ENCODE measurements at regions not wholly inside any gene's neighbourhood (a gene's known extent, or its start where the extent isn't known, plus 50 kb on each side); places are given as distances from the start of the nearest gene placed in this dataset.

- Histone ChIP-seq H3F3A (replicated peaks; ENCODE audit: insufficient read depth) (no peaks in the 10 kb centered on the region), H3K4me1 (ENCODE audit: control insufficient read depth in 1 of 2, insufficient read depth in 2 of 2, low read depth in 1 of 2, low read length in 1 of 2) (peaks cover 0 to 2% of the 10 kb centered on the region in 2 experiments; a peak in 1 of 4 replicates), H3K79me2 (ENCODE audit: insufficient read depth) (no peaks in the 10 kb centered on the region), H4K20me1 (ENCODE audit: insufficient read depth) (no peaks in the 10 kb centered on the region), H3K9me3 (no peaks in the 10 kb centered on the region), H3K4me2 (no peak overlapping the region), H3K4me3 (ENCODE audit: low read depth in 2 of 2, low read length in 1 of 2) (no peak overlapping the region), H2AFZ (ENCODE audit: low read depth) (no peak overlapping the region), H3K36me3 (replicated peaks in 1 of 2; ENCODE audit: control insufficient read depth in 1 of 2, insufficient read depth in 2 of 2, low read length in 1 of 2) (no peaks in the 10 kb centered on the region), H3K27ac (ENCODE audit: low read depth in 2 of 2, low read length in 1 of 2) (no peak overlapping the region), H3K9ac (no peak overlapping the region), H3K27me3 (ENCODE audit: insufficient read depth) (peaks cover 16% of the 10 kb centered on the region; the same call in 1 of the 2 replicates), H3K9me2 (no peaks in the 10 kb centered on the region)
- WGBS (ENCODE audit: low lambda C conversion rate), result 53% methylated on average over 6 of the region's 6 CpGs
- ChIA-PET POLR2A (no interaction called here), CTCF (no interaction called here)
- TF ChIP-seq NRF1 (IDR thresholded peaks at IDR 0.05; ENCODE audit: low read depth, low read length) (no peak), CHD2 (IDR thresholded peaks at IDR 0.05; ENCODE audit: low read length, partially characterized antibody) (no peak), NFIC (IDR thresholded peaks at IDR 0.05; ENCODE audit: borderline replicate concordance) (no peak), GABPA (IDR thresholded peaks at IDR 0.05; ENCODE audit: low read depth) (no peak), POLR2AphosphoS5 (IDR thresholded peaks at IDR 0.05; ENCODE audit: low read depth, low read length) (no peak), MAX (IDR thresholded peaks at IDR 0.05; ENCODE audit: low read depth) (no peak), TAF1 (IDR thresholded peaks at IDR 0.05; ENCODE audit: borderline replicate concordance, low read depth, low read length) (no peak), JUND (IDR thresholded peaks at IDR 0.05) (no peak)
- TF ChIP-seq, protein P1, sequence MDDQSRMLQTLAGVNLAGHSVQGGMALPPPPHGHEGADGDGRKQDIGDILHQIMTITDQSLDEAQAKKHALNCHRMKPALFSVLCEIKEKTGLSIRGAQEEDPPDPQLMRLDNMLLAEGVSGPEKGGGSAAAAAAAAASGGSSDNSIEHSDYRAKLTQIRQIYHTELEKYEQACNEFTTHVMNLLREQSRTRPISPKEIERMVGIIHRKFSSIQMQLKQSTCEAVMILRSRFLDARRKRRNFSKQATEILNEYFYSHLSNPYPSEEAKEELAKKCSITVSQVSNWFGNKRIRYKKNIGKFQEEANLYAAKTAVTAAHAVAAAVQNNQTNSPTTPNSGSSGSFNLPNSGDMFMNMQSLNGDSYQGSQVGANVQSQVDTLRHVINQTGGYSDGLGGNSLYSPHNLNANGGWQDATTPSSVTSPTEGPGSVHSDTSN (IDR thresholded peaks at IDR 0.05), result no peak
- no peak for DNase-seq
These were observed 136.6 kb upstream of the TBCA start for GRCh38 chr5:77912721-77913120.

DNA sequence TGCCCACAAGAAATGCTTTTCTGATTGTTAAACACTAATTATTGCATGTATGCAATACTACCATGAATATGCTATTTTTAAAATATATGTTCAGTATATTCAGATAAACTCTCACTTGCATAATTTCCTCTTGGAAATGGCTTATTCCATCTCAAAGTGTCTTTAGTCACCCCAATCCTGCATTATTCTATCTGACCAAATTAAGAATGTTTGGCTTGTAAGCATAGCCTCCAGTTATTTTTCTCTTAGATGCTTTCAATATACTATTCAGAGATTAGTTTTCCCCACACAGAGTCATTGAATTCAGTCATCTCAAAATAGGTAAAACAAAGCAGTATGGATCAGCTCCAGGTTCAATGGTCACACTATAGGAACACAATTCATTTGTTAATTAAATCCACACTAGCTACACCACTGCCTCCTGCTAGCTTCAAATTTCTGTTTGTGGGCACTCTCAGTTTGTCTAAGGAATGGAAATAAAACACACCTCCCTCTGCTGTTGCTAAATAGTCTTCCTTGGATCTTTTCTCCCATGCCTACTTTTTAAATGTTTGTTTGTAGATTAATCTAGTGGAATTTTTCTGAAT is 134.6 kb upstream of the TBCA start:
- no peak overlapping the region for H3K4me2 ChIP-seq

More for the DNA sequence above, 134.6 kb upstream of the TBCA start:
- Histone ChIP-seq H3K79me2 (ENCODE audit: insufficient read depth) (no peaks in the 10 kb centered on the region), H4K20me1 (ENCODE audit: insufficient read depth) (no peaks in the 10 kb centered on the region), H3K9ac (no peak overlapping the region), H3K36me3 (replicated peaks in 1 of 2; ENCODE audit: control insufficient read depth in 1 of 2, insufficient read depth in 2 of 2, low read length in 1 of 2) (no peaks in the 10 kb centered on the region), H3K27ac (ENCODE audit: low read depth in 2 of 2, low read length in 1 of 2) (no peak overlapping the region), H3K9me3 (no peaks in the 10 kb centered on the region), H3K4me3 (ENCODE audit: low read depth in 2 of 2, low read length in 1 of 2) (no peak overlapping the region), H3K27me3 (ENCODE audit: insufficient read depth) (peaks cover 16% of the 10 kb centered on the region; the same call in 1 of the 2 replicates), H3K9me2 (no peaks in the 10 kb centered on the region), H2AFZ (ENCODE audit: low read depth) (no peak overlapping the region), H3F3A (replicated peaks; ENCODE audit: insufficient read depth) (no peaks in the 10 kb centered on the region), H3K4me1 (ENCODE audit: control insufficient read depth in 1 of 2, insufficient read depth in 2 of 2, low read depth in 1 of 2, low read length in 1 of 2) (peaks cover 0 to 2% of the 10 kb centered on the region in 2 experiments; a peak in 1 of 4 replicates)
- ChIA-PET POLR2A (no interaction called here), CTCF (interaction anchor here (1.0 kb wide), 1 partner anchor 32 kb away, joined by 4 read pairs; no protein-coding TSS in a partner anchor)
- TF ChIP-seq TEAD4 (IDR thresholded peaks at IDR 0.05; ENCODE audit: borderline replicate concordance, insufficient read depth) (no peak), RFX5 (IDR thresholded peaks at IDR 0.05; ENCODE audit: low read length) (no peak), EP300 (IDR thresholded peaks at IDR 0.05; ENCODE audit: borderline replicate concordance in 1 of 2, low read depth in 1 of 2, low read length in 1 of 2) (no peak), MAX (IDR thresholded peaks at IDR 0.05; ENCODE audit: low read depth) (no peak), USF2 (IDR thresholded peaks at IDR 0.05; ENCODE audit: borderline replicate concordance, low read depth, low read length) (no peak), NRF1 (IDR thresholded peaks at IDR 0.05; ENCODE audit: low read depth, low read length) (no peak), JUND (IDR thresholded peaks at IDR 0.05) (no peak), ZBTB33 (IDR thresholded peaks at IDR 0.05; ENCODE audit: borderline replicate concordance, low read depth) (no peak), FOSL2 (IDR thresholded peaks at IDR 0.05; ENCODE audit: borderline replicate concordance, low read depth) (no peak), RAD21 (IDR thresholded peaks at IDR 0.05; ENCODE audit: low read length) (no peak), POLR2AphosphoS5 (IDR thresholded peaks at IDR 0.05; ENCODE audit: low read depth, low read length) (no peak), TCF12 (IDR thresholded peaks at IDR 0.05) (no peak), NFIC (IDR thresholded peaks at IDR 0.05; ENCODE audit: borderline replicate concordance) (no peak), USF1 (IDR thresholded peaks at IDR 0.05; ENCODE audit: borderline replicate concordance, low read depth) (no peak), TAF1 (IDR thresholded peaks at IDR 0.05; ENCODE audit: borderline replicate concordance, low read depth, low read length) (no peak), EZH2phosphoT487 (IDR thresholded peaks at IDR 0.05; ENCODE audit: borderline replicate concordance, low read depth) (no peak), SMC3 (IDR thresholded peaks at IDR 0.05; ENCODE audit: low read depth, low read length) (no peak), YY1 (IDR thresholded peaks at IDR 0.05; ENCODE audit: low read depth) (no peak)
- TF ChIP-seq, protein P1 (IDR thresholded peaks at IDR 0.05), result no peak
- DNase-seq, result no peak
